ENCODE measurements at regions not wholly inside any gene's neighbourhood (a gene's known extent, or its start where the extent isn't known, plus 50 kb on each side); places are given as distances from the start of the nearest gene placed in this dataset.
"Not testable (repeated sequence)": the region's sequence is repeated elsewhere in the genome, so short reads cannot be mapped to it uniquely, and the experiment has no call there.

DNA sequence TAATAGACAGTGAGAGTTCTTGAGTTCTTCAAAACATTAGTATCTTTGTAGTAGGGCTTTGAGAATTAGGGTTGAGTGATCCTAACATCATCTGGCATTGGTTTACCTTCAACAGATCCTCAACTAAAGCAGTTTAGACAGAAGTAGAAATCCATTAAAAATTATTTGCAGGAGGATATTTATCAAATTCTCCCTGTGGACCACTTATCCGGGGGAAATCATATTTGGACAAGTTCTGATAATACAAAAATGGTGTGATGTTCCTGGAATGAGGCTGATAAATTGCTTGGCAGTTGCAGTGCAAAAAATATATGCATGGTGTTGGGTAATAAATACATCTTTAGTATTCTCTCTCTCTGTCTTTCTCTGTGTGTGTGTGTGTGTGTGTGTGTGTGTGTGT, 115.1 kb upstream of the CHODL start:
- no peak for TF ChIP-seq CTCF (IDR thresholded peaks at IDR 0.05; ENCODE audit: insufficient read depth, low read depth, low read length)
- no peak for DNase-seq (ENCODE audit: low read depth)
- no peak overlapping the region for H3K4me3 ChIP-seq (ENCODE audit: low read depth, low read length)

- DNase-seq (ENCODE audit: low read depth): no peak
- H3K4me3 ChIP-seq (ENCODE audit: low read depth, low read length): no peak overlapping the region
- TF ChIP-seq CTCF (IDR thresholded peaks at IDR 0.05; ENCODE audit: insufficient read depth, low read depth, low read length): no peak
Observed at GRCh38 chr21:18118566-18118965, 126.1 kb upstream of the CHODL start.

GRCh38 chr21:18117176-18117575, 127.5 kb upstream of the CHODL start:
- no peak for DNase-seq (ENCODE audit: low read depth)
- no peak for TF ChIP-seq CTCF (IDR thresholded peaks at IDR 0.05; ENCODE audit: insufficient read depth, low read depth, low read length)
- no peak overlapping the region for H3K4me3 ChIP-seq (ENCODE audit: low read depth, low read length)

DNA sequence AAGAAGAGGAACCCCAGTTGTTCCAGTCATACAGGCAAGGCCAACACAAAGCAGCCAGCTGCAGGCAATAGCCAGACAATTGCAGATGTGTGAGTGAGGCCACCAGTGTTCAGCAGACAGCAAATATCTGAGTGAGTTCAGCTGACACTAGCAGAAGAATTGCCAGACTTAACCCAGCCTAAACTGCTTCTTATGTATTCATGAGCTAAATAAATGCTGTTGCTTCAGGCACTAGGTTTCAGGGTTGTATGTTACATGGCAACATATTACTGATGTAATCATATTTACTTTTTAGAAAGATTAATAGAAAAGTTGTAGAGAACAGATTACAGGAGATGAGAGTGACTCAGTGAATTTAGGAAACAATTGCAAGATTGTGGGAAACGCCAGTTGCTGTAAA, 129.8 kb upstream of the CHODL start:
- no peak for DNase-seq (ENCODE audit: low read depth)
- H3K4me3 ChIP-seq (ENCODE audit: low read depth, low read length): no peak overlapping the region
- TF ChIP-seq CTCF (IDR thresholded peaks at IDR 0.05; ENCODE audit: insufficient read depth, low read depth, low read length): no peak

DNA sequence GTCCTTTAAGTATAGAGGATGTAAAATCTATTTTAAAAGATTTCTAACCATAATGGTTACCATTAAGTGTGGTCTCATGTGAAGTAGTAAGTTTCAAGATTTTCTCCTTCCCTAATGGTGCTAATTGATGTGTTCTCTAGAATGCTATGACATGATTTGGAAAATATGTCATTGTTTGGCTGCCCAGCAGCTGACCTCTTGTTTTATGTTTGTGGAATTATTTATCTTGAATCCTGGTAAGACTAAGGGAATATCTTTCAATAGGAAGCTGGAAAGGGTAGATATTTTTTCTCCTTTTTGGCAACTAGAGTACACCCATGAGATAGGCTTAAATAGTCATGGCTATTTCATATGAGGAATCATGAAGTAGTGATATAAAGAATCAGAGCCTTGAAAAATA, 139.8 kb upstream of the CHODL start:
- TF ChIP-seq CTCF (IDR thresholded peaks at IDR 0.05; ENCODE audit: insufficient read depth, low read depth, low read length): no peak
- H3K4me3 ChIP-seq (ENCODE audit: low read depth, low read length): no peak overlapping the region
- no peak for DNase-seq (ENCODE audit: low read depth)

GRCh38 chr21:18096413-18096812, 148.2 kb upstream of the CHODL start:
- not testable (repeated sequence) for DNase-seq (ENCODE audit: low read depth); H3K4me3 ChIP-seq (ENCODE audit: low read depth, low read length)

GRCh38 chr21:18089786-18090185, 154.8 kb upstream of the CHODL start:
- TF ChIP-seq CTCF (IDR thresholded peaks at IDR 0.05; ENCODE audit: insufficient read depth, low read depth, low read length): no peak
- DNase-seq (ENCODE audit: low read depth): no peak
- no peak overlapping the region for H3K4me3 ChIP-seq (ENCODE audit: low read depth, low read length)
